SIG-M5 treated with dmso at 0.1 percent for 504 hours (cell line): ENCODE measurements at regions not wholly inside any gene's neighbourhood (a gene's known extent, or its start where the extent isn't known, plus 50 kb on each side); places are given as distances from the start of the nearest gene placed in this dataset.
A peak's percentile ranks its signal among the peaks of the same experiment; 100 is the strongest.

Source experiments
- DNase-seq: peaks from one replicate; lab custom pipeline; 2025; ENCODE audit not compliant: unreplicated experiment; lab: John Stamatoyannopoulos, UW

- DNase-seq, result no peak
Observed at GRCh38 chr13:77425705-77426104, 98.8 kb upstream of the MYCBP2 start.

- no peak for DNase-seq
Observed at GRCh38 chr13:77423296-77423695, 96.4 kb upstream of the MYCBP2 start.

DNA sequence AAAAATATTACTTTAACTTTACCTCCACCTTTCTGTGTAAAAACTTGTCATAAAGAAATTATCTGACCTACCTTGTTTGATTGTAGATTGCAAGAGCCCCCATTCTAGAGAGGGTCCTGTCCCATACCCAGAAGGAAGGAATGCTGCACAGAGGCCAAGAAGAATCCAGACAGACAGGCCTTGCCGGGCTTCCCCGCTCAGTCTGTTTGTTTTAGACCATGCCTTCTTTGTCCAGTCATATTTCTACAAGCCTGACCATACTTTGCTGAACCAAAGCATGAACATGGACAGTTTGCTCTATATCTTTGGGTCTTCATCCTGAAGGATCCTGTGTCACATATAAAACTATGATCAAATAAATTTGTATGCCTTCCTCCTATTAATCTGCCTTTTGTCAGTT, 95.8 kb upstream of the MYCBP2 start:
- no peak for DNase-seq

- no peak for DNase-seq
Observed at GRCh38 chr13:77417897-77418296, 91.0 kb upstream of the MYCBP2 start.

GRCh38 chr13:77416666-77417212, 89.8 kb upstream of the MYCBP2 start:
- DNase-seq, result no peak

DNA sequence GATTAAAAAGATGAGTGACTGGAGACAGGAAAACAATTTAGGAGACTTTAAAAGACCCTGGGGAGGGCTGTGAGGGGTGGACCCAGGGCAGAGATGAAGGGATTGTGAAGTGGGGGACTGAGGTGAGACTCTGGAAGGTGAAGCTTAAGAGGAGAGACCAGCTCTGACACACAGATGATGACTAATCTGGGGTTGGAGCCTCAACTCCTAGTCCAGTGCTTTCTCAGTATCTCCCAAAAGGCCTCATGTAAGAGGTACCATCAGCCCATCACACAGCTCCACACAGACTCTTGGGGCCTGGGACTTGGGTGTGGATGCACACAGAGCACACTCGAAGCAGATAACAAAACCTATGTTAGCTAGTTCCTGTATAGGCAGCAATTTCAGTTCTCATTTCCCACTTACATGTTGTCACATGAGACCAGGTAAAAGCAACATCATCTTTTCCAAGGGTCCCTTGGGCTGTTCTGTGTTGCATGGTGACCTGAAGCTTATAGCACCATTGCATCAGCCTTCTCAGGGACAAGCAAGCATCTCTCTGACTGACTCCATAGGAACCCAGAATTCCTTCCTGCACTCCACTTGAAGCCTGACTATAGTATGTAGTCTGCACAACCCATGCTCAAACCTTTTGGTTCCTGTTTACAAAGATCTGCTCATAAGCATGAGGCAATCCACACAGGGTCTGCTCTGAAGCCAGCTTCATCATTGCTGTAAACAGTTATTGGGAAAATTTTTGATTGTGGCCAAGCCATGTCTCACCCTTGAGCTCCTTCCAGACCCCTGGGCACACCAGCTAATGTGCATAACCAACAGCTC, 88.6 kb upstream of the MYCBP2 start:
- no peak for DNase-seq

GRCh38 chr13:77412860-77413259, 86.0 kb upstream of the MYCBP2 start:
- DNase-seq, result no peak

- no peak for DNase-seq
Observed at GRCh38 chr13:77412116-77412635, 85.3 kb upstream of the MYCBP2 start.

DNA sequence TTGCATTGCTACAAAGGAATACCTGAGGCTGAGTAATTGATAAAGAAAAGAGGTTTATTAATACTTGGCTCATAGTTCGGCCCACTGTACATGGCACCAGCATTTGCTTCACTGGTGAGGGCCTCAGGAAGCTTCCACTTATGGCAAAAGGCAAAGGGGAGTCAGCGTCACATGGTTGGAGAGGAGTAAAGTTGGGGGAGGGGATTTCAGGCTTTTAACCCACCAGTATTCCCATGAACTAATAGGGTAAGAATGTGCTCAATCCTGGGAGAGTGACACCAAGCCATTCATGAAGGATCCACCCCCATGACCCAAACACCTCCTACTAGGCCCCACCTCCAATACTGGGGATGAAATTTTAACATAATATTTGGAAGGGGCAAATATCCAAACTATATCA, 82.5 kb upstream of the MYCBP2 start:
- DNase-seq, result no peak

DNA sequence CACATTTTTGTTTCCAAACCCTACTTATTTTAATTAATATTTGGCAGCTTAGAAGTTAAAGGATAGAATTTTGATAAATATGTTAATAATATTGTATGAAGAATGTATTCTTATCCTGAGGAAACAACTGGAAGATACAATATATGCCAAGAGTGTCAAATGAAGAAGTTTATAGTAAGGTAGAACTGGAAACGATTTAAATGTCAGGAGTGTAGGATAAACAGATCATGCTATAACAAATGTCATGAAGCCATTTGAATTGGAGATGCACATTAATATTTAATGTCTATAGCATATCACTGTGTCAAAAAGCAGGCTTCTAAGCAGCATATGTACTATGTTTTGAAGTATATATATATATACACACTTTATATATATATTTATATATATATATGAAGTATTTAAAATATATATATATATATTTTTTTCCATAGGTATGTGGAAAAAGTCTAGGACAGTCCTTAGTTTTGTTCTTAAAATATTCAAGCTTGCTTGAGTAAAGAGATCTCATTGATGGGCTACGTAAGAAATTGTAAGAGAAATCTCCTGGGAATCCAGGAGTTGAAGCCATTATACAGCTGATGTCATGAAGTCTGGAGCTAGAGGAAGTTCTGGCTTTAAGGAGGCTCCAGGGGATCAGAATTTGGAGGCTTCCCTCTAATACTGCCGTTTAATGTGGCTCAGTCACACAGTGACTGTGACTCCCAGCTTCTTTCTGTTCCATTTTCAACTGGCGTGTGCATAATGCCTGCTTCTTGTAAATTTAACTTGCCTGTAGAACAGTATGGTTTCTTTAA, 79.9 kb upstream of the MYCBP2 start:
- DNase-seq, result no peak

DNA sequence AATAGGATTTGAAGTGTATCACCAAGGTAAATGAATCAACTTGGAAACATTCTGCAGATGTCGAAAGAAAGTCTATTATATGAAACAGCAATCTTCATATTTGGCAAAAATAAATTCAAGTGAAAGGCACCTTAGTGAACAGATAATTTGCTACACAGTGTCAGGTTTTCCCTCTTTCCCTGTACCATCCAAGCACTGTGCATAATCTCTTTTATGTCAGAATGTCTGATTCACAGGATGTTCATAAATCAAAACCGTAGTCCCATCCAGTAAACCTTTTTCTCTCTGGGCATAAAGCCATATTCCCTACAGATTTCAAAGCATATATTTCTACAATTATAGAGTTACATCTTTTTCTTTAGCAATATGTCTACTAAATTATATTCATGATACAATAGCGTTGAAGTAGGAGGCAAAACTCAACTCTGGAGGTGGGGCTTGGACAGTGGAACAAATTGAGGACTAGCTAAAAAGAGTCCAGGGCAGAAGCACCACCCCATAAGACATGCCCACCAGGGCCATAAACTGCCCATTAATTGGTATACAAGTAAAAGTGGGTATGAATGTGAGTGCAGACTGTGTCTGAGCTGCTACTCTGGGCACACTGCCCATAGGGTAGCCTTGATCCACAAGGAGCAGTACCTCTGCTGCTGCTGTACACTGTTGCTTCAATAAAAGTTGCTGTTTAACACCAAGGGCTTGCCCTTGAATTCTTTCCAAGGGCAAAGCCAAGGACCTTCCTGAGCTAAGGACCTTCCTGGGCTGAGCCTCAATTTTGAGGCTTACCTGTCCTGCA, 72.1 kb upstream of the MYCBP2 start:
- DNase-seq, result no peak

- DNase-seq, result no peak
Observed at GRCh38 chr13:77397636-77398035, 70.7 kb upstream of the MYCBP2 start.

GRCh38 chr13:77391475-77391874, 64.6 kb upstream of the MYCBP2 start:
- DNase-seq, result no peak

- DNase-seq, result no peak
Observed at GRCh38 chr13:77390391-77390790, 63.5 kb upstream of the MYCBP2 start.

DNA sequence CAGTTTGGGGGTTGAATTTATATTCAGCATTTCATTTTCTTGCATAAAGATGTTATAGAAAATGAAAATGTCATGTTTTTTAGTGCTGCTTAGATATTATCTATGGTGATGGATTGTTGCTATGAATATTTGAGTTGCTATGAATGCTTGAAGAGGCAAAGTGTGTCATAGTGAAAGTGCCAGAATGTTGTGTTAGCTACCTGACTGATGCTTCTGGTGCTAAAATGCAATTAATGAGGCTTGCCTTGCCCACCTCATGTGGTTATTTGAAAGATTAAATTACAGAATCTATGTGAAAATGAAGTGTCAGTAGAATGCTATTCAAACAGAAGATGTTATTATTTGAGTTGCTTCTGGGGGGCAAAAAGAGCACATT, 62.7 kb upstream of the MYCBP2 start:
- DNase-seq, result no peak

- DNase-seq, result no peak
Observed at GRCh38 chr13:77388944-77389624, 62.2 kb upstream of the MYCBP2 start.

- no peak for DNase-seq
Observed at GRCh38 chr13:77387607-77388200, 60.8 kb upstream of the MYCBP2 start.

DNA sequence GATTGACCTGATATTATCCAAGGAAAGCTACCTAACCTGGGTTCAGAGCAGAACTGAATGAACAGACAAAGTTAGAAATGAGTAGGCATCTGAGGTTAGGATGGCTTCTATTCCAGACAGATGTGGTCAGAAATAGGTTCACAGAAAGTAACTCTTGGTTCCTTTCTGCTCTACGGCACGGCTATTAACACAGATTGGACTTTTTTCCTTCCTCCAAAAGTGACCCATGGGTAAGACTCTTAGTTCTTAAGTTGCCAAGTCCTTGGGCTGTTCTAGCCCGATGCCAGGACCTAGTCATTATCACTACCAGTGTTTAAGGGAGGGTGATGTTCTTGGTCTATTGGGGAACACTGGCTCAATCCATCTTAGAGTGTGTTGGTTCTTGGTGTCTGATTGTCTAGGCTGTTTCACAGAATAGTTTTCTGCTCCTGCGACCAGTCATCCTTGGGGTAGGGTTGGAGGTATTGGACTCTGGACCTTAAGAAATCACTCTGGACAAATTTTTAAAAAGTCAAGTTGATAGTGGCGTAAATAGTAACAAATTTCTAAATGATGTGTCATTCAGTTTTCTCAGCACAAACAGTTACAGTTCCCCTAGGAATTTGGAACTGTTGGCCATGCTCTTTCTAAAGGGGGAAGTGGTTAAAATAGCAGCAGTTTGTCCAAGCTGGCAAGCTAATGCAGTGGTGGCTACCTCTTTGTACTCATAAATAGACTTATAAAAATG, 60.1 kb upstream of the MYCBP2 start:
- DNase-seq, result peak; percentile 95

DNA sequence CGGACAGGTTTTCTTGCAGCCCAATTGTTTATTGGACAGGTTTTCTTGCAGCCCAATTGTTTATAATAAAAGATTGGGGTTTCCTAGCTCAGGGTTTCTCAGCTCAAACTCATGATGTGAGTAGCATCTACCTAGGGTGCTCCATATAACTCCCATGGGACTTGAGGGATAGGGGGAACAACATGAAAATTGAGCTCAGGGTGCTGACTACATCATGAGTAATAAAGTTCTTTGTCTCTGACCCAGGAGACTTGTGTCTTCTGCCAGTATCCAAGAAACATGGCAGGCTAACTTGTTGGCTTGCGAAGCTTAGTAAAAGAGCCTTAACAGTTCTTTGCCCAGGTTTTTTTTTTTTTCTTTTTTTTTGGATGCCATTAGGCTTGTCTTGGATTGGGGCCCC, 59.2 kb upstream of the MYCBP2 start:
- no peak for DNase-seq
